HG03060 (cell line): ENCODE measurements at regions not wholly inside any gene's neighbourhood (a gene's known extent, or its start where the extent isn't known, plus 50 kb on each side); places are given as distances from the start of the nearest gene placed in this dataset.

Experiments
- ATAC-seq: cut with Tn5 transposase; IDR thresholded peaks from one replicate; pipeline ENCODE4 v1.9.1; 2021; ENCODE audit warnings: low read depth, moderate number of reproducible peaks; ENCODE audit not compliant: unreplicated experiment

DNA sequence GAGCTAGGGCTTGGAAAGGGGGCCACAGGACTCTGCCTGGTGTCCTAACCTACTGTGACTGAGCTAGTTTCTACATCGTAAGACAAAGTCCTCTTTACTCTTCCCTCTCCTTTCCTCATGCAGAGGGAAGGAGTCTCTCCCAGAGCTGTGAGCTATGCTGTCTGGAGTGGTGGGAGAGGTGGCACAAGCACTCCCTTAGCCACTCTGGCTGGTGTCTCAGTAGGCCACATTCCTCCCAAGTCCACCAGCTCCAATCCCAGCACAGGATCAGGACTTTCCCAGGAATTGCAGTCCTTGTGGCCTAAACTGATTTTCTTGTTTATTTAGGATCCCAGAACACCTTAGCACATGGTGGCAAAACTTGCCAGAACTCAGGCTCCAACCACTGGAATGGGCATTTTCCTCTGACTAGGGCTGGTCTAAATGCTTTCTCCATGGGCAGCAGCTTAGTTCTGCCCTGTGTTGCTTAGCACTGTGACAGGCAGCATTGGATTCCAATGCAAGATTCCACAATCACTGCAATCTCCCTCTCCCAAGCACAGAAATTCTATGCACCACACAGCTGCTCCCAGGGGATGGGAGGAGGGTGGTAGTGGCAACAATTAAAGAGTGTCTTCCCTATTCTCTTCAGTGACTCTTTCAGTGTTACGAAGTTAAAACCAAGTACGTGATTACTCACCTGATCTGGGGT lies 733.3 kb downstream of the HACE1 start:
- ATAC-seq = no peak

DNA sequence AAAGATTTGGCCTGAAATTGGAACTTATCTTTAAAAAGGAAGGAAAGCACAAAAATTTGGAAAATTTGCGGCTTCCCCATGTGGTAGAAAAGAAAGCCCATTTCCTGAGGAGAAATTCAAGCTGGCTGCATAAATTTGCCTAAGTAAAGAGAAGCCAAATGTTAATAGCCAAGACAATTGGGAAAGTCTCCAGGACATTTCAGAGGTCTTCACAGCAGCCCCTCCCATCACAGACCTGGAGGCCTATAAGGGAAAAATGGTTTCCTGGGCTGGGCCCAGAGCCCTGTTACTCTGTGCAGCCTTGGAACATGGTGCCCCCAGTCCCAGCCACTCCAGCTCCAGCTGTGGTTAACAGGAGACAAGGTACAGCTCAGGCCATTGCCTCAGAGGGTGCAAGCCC lies 736.5 kb downstream of the HACE1 start:
- ATAC-seq = no peak

DNA sequence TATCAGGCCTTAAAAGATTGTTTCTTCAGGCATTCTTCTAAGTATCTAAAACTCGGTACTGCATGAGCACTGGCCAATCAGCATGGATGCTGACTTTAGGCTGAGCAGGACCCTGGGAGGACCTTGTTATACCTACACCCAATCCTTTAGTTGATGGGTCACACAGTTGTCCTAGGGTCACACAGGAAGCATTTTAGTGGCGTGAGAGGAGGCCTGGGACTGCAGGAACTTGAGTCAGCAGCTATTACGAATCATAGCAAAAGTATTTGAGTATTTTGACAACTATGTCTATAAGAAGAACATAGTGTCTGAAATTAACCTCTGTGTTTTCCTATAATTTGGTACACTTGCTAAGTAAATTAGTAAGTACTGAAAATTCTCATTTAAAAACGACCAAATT lies 741.4 kb downstream of the HACE1 start:
- no peak for ATAC-seq

DNA sequence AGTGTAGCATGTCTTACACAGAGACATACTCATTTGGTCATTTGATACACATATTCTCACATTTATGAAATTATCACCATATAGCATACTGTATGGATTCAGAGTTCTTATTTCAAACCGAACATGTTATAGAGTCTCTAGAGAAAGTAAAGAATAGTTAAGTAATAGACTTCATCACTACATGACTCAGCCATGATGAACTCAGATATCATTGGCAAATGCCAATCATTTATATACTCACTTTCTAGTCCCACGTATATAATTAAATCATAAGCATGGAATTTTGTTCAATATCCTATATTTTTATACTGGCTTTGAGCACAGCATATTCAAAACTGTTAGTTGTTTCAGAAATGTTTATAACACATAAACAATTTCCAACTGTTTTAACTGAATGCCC lies 749.9 kb downstream of the HACE1 start:
- ATAC-seq = no peak

DNA sequence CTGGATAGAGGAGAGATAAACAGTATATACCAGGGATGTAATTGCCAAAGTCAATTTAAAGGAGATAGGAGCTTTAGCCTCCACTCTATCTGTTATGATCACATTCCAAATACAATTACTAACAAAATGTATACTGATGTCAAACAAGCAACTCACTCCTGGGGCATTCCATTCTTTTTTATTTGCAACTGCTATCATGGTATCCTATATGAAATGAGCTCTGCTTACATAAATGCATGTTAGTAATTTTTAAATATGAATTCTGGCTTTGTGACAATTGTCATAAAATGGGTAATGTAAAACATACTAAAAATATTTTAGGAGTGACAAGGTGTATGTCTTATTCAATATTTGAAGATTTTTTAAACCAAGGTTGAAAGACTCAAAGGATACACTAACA lies 751.1 kb downstream of the HACE1 start:
- no peak for ATAC-seq

DNA sequence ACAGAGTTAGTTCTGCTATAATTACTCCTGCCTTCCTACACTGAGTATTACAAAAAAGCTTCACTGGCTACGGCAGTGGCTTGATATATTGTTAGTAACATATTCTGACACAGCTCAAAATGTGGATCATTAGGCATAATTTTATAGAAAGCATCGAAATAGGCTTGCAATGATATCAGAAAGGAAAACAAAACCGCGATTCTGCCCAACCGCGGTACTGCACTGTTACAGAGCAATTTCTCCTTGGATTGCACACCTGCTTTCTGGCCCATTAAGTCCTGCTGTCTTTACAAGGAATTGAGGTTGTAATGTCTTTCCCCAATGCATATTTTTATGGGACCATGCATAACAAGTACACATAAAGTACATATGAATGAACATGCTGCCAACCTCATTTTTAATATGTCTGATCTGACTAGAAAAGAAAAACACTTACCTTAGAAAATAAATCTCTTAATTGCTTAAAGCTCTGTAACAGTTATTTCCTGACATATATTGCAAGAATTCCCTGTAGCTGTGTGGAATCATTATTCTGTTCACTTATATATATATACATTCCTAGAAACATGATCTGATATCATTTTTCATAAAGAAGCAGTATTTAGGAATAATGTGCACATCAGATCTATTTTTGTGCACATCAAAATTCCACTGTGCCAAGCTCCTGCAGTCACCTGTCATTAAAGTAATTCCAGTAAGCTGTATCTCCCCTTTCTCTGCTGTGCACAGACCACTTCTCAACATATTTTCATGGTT lies 763.9 kb downstream of the HACE1 start:
- ATAC-seq = no peak

DNA sequence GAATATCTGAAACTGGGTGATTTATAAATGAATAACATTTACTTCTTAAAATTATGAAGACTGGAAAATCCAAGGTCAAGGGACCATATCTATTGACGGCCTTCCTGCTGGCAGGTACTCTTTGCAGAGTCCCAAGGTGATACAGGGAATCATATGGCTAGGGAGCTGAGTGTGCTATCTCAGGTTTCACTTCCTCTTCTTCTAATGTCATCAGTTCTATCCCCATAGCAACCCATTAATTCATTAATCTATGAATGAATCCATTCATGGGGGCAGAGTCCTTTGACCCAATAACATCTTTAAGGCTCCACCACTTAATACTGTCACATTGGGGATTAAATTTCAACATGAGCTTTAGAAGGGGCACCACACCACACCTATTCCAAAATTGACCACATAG lies 772.0 kb downstream of the HACE1 start:
- no peak for ATAC-seq

DNA sequence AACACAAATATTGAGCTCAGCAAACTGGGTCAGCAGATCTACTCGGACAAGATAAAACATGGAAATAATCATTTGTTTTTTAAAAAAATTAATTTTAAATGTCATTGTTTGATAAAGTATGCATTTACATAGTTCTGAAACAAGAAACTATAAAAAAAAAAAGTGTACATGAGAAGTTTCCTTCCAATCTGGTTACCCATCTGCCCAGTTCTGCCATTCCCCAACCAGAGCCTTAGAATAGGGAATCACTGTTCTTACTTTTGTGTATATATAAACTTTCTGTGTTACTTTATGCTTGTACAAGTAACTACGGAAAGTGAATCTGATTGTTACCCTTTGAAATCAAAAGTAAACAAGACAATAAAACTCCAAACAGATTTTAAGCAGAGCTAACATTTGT lies 791.4 kb downstream of the HACE1 start:
- no peak for ATAC-seq

DNA sequence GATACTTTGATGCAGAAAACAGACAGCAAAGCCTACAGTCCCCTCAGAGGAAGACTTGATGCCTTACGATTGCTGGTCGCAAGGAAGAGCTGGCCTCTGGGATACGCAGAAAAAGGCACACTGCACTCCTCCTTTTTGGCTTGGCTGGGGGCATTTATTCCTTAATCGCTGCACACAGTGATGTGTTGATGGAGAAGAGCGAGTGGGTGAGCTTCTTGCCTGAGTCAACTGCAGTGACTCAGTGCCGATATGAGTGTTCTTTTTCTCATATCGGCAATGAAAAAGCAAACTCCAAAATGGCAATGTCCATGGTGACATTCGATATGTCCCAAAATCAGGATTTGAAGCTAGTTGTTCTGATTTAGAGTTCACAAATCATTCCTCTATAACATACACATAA lies 794.8 kb downstream of the HACE1 start:
- ATAC-seq = no peak

DNA sequence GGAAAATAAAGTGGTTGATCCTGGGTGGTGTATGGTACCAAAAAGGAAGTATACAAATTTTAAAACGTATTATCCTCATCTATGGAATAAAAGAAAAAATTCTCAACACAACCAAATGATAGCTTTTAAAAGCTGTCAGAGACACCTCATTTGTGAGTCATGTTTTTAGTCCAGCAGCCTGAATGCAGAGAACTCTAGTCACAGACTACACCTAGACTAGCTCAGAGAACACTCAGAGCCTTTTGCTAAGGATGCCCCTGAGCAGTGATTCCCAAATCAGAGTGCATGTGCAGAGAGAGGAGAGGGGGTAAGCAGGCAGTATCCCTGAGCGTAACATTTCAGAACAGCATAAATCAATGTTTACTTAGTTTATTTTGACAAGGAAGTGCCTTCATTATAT lies 809.3 kb downstream of the HACE1 start:
- ATAC-seq = no peak

DNA sequence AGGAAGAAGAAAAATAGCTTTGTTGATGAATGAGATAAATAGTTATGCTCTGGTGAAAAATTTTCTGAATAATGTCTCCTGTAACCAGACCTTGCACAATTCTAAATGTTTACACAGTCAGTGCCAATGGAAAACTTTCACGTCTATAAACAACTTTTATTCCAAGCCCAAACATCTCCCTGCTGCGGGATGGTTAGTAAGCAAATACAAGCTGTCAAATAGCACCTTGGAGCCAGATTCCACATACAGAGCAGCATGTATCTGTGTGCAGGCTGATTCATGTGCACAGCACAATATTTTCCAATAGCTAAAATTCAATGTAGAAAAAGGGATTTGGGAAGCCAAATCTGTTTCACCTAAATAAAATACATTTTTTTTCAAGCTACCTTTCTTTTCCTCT lies 813.3 kb downstream of the HACE1 start:
- no peak for ATAC-seq

DNA sequence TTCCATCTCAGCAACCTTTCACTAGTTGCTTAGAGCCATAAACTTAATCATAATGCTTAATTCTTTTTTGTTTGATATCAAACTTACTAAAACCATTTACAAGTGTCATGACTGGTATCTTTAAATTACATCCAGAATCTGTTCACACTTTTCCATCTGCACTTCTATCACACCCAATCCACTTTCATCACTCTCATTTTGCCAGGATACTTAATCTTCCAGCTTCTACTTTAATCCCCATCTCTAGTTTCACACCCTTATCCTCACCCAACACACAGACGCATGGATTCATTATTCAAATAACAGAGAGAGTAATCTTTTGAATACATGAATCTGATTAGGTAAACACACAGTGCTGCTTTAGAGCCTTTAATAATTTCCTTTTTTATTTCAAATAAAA lies 828.4 kb downstream of the HACE1 start:
- ATAC-seq = no peak

DNA sequence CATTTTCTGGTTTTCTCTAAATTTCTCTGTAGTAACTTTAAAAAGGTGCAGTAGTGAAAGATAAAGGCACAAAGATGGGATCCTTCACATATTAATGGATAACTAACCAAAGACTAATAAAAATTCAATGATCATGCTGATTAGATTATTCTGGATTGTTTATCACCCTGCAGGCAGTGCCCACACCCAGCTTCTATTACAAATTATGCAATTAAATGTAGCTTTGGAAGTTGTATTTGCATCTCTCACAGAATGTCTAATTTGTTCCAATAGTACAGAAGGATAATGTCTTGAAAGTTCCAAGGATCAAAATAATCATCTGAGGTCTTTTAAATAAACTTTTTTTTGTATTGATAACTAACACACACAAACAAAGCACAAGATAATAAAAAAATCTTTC lies 837.6 kb downstream of the HACE1 start:
- no peak for ATAC-seq

DNA sequence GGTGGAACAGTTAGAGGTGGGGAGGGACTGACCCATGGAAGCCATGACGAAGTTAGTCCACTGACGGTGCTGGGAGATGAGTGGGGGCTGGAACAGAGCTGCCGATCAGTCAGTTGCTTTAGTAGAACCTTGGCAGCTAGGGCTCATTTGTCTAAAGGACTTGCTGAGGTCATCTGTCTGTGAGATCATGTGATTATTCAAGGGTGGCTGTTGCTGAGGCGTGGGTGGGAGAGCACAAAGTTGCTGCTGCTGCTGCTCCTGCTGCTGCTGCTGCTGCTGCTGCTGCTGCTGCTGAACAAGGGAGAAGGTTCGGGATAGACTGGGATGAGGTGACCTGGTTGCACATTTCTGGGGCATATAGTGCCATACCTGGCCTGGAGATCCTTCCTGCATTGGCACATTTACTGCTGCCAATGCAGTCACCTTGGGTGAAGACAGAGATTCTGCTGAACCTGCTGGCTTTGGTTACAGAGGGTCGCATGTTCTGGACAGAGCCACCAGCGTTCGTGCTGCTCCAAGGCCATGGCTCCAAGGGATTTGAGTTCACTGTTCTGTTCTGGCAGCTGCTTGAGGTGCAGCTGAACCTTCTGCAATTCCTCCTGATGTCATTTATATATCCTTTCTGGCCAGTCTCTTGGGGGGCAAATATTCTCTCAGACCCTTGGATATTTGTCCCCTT lies 840.5 kb downstream of the HACE1 start:
- ATAC-seq = no peak

DNA sequence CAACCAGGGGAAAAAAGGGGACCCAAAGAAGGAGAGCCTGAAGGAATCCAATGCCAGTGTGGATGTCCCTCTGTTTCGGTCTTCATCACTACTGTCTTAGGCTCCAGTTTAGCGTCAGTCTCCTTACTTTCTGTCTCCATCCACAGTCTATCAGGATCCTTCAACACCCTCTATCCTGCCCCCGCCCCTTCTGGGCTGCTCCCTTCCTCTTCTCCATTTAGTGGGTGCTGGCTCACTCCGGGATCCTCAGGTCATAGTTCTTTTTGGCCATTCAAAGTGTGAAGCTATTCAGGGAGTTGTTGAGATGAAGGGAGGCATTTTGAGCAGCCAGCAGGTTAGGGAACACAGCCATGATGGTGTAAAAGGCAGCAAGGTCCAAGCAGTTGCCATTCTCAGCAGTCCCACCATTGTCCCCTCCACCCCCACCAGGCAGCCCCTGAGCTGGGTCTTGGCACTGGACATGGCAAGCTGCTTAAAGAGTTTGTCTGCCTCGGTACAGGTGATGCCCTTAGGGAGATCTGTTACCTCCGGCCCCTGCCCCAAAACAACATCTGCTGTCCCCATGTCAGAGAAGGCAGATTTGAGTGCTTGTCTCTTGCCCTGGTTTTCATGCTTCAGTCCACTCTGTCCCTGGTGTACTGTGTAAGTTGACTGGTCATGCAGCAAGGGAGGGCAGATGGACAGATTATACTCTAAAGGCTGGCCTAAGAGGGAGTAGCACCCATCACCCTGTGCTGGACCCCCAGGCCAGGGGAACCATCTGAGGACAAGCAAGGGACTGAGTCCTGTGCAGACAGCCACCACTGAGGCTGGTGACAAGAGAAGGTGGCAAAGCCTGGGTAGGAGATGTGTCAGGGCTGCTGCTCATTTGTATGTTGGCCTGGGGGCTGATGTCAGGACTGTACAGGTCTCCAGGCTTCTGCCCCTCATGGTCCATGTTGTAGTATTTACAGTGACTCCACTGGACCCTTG lies 842.0 kb downstream of the HACE1 start:
- ATAC-seq = no peak

DNA sequence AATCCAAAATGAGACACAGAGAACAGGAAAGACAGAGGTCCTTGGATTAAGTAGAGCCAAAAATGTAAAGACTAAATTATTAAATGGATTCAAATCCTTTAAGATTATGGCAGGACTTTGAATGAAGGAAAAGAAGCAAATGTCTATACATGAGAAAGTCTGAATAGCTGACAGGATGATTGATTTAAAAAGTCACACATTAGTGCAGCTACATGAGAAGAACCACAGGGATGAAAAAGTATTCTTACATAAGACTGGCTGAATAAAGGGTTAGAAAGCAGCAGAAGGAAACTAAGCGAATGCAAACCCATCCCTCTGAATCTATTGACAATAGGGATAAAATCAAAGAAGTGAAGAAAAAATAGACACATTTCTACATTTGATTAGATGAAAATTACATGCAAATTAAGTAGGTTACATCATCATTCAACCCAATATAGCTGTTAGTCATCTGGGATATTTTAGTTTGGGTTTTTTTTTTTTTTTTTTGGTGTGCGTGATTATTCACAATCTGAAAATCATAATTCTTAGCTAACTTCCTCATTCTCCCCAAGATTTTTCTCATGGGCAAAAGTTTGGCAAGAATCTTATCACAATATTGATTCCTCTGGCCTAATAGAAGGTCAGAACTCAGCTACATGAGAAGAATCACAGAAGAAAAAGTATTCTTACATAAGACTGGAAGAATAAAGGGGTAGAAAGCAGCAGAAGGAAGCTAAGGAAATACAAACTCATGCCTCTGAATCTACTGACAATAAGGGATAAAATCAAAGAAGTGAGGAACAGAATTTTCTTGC lies 845.4 kb downstream of the HACE1 start:
- no peak for ATAC-seq

DNA sequence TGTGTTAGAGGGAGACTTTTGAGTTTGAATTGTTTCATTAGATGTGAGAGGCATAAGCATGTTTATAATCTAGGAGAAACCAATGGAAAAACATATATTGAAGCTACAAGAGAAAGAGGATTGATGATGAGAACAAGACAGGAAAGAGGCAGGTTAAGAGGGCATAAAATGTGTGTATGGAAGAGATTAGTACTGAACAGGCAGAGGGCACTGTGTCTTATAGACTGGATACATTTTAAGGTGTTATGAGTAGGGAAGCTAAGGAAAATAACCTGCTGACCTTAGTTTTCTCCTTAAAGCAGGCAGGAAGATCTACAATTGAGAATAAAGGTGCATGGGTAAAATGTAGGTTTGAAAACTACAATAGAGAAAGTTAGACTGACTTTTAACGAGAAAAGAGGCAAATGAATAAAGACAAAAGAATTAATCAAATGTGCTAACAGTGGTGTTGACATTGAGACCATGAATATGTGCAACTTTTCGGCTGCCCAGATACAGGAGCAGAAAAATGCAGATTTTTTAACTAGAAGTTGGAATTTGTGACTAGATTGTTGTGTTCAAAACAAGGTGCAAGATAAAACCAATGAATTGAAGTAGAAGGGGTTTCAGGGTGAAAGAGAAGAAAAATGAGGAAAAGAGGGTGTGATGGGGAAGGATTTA lies 846.3 kb downstream of the HACE1 start:
- no peak for ATAC-seq

DNA sequence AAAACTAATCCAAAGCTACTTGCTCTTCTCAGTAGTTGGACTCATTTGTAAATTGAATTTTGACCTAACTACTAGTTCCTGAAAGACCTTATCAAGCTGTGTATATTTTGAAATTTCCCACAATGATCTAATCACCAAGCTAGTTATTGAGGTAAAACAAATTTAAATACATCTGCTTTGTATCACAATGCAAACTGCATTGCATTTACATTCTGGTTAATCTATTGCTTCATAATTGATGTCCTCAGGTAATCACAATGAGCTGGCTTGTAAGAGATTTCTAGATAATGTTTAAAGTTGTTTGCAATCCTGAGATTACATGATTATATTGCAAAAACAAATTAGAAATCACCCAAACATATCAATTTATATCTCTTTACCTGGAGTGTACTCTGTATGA lies 848.8 kb downstream of the HACE1 start:
- ATAC-seq = no peak

DNA sequence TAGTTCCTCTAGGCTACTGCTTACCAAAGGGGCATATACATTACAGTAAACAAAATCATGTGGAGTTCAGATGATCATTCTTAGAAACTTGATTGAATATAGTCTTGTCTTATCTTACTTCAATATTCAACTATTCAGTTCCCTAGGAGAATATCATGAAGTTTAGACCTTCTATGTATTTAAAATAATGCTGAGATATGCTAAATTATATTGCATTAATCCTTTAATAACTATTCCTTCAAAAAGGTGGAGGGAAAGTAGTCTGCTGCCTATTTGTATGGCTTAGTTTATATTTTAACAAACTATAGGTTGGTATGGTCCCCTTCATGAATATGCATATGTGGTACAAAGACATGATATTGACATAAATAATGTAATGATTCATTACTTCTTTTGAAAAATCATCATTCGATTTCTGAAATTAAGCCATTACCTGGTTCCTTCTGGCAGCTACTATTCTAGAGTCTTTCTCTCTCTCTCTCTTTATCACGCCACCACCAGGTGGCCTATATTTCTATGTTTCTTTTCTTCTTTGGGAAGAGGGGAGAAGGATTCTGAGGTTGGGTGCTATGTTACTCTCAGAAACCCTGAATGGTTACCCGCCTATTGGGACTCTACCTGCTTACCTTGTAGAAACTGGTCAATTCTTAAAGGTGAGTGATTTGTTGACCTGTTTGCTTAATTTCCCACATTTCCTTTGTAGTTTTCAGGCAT lies 855.8 kb downstream of the HACE1 start:
- ATAC-seq = no peak
